ENCODE measurements at regions not wholly inside any gene's neighbourhood (a gene's known extent, or its start where the extent isn't known, plus 50 kb on each side); places are given as distances from the start of the nearest gene placed in this dataset.

DNA sequence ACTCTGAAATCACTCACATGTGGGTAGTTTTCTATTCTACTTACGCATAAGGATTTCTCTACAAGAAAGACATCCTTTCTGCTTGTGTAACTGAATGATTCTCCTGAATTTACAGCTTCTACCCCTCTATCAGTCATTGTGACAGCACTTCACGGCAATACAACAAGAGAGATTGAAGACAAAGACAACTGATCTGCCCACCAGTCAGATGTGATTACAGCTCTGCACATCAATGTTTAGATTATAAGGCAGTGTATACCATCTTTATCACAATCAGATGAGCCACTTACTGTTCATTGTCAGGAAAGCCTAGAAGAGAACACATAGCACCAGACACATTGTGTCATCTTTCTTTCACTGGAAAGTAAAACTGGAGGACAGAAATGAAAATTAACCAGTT is 324.4 kb downstream of the CENPC start:
- DNase-seq: no peak

DNA sequence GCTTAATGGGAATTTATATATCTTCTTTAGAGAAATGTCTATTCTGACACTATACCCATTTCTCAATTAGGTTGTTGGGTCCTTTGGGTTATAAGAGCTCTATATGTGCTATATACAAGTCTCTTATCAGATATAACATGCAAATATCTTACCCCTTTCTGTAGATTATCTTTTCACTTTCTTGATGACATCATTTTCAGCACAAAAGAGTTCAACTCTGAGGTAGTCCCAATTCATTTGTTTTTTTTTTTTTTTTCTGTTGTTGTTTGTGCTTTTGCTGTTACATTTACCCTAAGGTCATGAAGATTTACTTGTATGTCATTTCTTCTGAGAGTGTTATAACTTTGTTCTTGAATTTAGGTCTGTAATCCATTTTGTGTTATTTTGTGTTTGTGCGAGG is 326.4 kb downstream of the CENPC start:
- DNase-seq: no peak

DNA sequence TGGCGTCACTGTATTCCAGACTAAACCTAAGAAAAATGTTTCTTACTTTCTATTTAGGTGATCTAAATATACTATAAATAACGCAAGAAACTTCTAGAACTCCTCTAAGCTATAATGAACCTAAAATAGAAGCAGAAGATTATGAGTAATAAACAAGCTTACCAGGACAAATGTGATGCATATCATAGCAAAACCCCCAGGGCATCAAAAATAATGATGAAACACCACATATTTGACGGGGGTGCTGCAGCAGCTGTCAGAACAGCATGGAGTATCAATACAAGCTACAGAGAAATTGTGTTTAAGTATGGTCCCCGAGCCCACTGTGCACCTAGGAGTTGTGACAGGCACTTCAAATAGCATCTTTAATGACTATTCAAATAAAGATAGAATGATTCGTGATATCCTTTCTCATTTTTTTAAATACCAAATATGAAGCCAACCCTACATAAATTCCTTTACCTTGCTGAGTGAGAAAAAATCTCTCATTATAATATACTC is 337.3 kb downstream of the CENPC start:
- DNase-seq: no peak

DNA sequence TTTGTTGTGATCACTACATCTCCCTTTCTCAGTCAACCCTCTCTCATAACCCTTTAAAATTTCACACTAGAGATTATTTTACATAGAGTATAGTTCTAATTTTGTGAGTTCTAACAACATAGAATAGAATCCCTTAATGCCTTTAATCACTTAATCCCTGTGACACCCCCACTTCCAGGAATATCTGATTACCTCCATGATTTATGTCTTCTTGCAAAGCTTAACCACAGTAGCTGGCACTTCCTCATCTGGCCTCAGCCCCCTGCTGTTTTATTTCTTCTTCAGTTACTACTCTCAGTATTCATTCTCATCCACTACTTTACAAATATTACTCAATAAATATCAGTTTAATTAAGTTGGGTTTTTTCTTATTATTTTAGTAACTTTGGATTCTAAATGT is 340.9 kb downstream of the CENPC start:
- no peak for DNase-seq

DNA sequence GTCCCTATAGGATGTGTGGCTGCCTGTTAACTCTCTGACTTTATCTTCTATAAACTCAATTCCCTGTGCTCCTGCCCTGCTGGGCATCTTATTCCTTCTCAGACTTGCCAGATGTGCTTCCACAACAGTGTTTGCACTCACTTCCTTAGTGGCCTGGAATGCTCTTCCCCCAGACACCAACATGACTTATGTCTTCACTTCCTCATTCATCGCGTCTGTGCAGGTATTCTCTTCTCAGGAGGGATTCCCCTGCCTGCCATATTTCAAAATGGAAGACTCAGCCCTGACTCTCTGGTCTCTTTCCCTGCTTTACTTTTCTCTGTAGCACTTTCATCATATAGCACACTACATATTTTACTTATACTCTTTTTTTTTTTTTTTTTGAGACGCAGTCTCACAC is 344.0 kb downstream of the CENPC start:
- DNase-seq: no peak

DNA sequence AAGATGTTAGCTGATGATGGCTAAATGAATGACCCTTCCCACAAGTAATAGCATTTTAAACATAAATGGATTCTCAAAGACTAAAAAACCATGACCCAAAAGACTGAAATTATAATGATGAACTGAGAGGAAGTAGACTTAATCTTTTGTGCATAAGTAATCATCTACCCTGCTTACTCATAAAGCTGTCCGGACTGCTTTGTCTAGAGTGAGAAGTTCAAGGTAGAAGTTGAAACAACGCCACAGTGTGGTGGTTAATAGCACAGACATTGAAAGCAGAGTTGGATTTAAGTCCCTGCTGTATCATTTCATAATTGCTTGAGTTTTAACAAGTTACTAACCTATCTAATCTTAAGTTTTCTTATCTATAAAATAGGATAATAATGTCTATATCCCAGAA is 346.6 kb downstream of the CENPC start:
- no peak for DNase-seq

DNA sequence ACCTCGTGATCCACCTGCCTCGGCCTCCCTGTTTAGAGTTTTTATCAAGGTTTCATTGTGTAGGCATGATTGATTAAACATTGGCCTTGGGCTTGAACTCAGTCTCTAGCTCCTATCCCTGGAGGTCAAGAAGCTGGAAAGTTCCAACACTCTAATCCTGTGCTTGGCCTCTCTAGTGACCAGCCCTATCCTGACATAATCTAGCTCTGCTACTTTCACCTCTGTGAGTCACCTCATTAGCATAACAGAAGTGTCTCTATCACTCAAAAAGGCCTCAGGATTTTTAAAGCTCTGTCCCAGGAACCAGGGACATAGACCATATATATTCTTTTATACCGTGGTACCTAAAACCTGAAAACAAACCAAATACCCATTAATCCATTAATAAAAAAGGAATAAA is 377.5 kb downstream of the CENPC start:
- no peak for DNase-seq

DNA sequence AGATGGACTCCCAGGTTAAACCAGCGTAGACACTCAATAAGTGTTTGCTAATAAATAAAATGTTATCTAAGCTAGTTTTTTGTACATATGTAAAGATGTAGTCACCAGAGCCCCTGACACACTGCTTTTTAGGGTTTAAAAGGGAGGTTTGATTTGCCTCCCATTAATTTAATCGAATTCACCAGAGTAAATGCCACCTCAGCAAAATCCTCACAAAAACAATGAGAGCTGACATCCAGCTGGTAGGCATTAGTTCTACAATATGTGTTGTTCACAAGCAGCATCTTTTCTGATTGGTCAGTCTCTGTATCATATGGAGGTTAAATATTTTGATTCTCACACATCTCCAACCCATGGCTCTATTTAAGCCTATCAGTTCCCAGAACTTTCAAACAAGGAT is 382.6 kb downstream of the CENPC start:
- DNase-seq: no peak

DNA sequence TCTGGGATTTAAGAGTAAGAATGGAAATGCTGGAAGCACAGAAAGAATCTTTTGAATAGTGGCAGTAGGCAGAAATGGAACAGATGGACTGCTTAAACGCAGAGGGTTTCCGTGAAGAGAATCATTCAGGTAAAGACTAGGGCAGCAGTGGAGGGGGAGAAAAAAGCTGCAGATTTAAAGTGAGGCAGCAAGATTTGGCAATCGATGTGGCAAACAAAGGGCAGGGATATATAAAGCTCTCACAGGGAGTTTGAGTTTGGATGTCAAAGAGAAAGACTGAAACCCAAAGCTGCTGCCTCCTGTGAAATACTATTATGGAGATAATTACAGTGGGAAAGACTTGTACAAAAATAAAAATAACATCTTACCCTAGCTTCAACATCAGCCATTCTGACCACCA is 384.0 kb downstream of the CENPC start:
- no peak for DNase-seq

DNA sequence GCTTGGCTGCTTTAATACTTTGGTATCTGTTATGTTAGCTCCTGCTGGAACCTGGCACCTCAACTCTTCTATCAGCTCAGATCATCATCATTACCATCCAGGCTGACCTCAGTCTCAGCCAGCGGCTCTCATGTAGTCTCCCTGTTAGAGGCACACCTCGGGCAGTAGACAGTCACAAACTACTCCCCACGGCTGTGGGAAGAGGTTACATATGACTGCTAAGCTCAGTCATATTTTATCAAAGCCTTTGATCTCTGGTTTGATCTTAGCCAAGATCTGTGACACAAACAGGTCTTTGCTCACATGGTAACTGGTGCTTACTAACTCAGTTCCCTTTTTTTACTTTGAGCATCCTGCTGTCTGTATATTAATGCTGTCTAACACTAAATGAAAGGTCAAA is 384.9 kb downstream of the CENPC start:
- DNase-seq: no peak

DNA sequence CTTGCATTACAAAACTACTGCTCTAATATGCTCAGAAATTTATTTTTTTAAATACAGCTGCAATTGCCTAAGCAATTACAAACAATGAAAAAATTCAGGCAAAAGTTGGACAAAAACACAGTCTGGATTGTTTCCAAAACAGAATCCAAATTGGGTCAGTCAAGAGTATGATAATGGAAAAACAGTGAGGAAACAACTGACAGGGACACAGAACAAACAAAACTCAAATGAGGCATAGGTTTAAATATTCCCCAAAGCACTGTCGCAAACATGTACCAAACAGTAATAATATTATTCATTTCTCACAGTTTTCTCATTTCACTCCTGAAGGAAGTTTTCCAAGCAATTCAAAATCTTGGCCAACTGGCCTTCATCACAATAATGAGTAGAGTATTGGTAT is 386.6 kb downstream of the CENPC start:
- DNase-seq: no peak

DNA sequence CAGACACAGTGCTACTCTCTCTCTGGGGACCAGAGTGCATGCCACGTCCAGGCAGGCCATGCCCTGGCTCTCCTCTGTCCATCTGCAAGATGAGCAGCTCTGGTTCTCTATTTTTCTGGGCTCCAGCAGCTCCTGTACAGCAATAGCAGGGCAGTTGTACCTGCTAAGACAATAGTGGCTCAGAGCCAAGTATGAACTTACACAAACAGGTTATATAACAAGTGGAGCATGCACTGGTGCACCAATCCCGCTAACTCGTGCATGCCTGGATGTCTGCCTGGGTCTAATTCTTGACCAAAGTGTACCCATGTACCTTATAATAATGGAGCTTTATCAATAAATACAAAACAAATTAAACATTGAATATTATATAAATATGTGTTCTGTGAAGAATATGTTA is 392.3 kb downstream of the CENPC start:
- DNase-seq: no peak

DNA sequence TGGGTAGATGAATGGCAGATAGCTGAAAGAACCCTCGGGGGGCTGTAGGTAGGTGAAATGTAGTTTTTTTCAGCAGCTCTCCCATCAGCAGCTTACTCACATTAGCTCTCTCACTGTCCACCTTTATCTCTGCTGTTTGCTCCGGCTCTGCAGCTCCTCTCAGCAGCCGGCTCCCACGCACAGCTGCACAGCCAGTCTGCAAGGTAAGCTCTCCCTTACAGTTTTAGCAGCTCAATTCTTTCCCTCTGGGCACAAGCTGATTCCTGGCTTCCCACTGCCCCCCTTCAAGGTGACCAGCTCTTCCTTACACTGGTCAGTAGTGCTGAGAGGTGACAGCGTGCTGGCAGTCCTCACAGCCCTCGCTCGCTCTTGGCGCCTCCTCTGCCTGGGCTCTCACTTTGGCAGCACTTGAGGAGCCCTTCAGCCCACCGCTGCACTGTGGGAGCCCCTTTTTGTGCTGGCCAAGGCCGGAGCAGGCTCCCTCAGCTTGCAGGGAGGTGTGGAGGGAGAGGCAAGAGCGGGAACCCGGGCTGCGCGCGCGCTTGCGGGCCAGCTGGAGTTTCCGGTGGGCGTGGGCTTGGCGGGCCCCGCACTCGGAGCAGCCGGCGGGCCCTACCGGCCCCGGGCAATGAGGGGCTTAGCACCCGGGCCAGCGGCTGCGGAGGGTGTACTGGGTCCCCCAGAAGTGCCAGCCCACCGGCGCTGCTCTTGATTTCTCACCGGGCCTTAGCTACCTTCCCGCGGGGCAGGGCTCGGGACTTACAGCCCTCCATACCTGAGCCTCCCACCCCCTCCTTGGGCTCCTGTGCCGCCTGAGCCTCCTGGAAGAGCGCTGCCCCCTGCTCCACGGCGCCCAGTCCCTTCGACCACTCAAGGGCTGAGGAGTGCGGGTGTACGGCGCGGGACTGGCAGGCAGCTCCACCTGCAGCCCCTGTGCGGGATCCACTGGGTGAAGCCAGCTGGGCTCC is 393.6 kb downstream of the CENPC start:
- no peak for DNase-seq

DNA sequence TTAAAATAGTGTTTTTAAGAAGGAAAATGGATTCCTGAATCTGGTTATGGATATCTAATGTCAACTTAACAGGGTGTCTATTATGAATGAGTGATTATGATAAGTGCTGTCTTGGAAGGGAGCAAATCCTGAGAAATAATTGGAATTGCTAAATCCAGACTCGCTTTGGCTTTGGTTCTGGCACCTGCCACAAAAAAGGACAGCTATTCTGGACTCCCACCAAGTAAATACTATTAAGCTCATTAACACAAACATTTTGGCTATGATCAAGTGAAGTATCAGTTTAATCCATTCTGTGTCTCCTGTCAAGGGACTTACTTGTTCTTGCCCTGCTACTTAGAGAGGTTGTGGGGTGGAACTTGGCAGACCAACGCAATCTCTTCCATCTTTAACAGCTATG is 403.7 kb downstream of the CENPC start:
- DNase-seq: no peak

DNA sequence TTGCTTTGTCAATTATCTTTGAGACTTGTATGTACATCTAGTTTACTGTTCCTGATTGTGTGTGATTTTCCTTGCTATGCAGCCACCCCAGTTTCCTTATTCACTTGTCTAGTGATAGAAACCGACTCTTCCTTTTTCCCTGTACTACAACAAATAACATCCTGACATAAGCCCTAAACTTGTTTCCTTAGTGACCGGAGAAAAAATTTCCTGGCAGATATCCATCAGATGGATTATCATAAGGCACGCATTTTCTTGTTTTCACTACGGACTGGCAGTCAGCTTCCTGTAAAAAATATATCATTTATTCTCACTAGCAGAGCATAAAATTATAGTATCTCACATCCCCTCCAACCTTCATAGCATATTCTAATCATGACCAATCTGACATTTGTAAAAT is 410.7 kb downstream of the CENPC start:
- DNase-seq: no peak

DNA sequence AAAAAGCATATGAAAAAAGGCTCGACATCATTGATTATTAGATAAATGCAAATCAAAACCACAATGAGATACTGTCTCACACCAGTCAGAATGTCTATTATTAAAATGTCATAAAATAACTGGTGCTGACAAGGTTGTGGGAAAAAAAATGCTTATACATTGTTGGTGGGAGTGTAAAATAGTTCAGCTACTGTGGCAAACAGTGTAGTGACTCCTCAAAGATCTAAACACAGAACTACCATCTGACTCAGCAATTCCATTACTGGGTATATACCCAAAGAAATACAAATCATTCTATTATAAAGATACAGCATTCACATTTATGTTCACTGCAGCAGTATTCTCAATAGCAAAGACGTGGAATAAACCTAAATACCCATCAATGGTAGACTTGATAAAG is 412.1 kb downstream of the CENPC start:
- DNase-seq: no peak

DNA sequence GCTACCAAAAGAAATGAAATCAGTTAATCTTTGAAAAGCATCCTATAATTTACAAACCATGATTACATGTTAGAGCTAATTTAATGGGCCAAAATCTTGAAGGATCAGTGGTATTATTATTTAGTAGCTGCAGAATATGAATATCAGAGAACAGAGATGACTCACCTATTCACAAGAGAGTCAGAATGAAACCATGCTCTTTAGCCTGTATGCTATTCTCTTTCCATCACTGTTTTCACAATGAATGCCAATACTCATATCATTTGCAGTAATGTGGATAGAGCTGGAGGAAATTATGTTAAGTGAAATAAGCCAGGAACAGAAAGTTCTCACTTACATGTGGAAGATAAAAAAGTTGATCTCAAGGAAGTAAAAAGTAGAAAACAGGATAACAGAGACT is 414.1 kb downstream of the CENPC start:
- no peak for DNase-seq

DNA sequence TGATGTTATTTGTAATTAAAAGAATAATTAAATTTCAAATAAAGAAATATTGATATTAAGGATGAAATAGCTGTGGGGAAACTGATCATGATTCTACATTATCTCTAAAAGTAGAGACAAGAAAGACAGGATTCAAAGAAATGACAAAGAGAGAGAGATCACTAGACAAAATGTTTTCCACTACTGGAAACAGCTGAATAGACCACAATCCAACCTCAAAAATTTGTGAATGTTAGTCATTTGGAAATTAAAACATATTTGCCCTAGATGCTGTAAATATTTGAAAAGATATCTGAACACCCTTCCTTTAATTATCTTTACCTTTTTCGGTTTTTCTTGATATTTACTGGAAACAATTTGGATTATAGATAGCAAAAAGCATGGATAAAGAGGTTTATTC is 414.9 kb downstream of the CENPC start:
- DNase-seq: no peak

DNA sequence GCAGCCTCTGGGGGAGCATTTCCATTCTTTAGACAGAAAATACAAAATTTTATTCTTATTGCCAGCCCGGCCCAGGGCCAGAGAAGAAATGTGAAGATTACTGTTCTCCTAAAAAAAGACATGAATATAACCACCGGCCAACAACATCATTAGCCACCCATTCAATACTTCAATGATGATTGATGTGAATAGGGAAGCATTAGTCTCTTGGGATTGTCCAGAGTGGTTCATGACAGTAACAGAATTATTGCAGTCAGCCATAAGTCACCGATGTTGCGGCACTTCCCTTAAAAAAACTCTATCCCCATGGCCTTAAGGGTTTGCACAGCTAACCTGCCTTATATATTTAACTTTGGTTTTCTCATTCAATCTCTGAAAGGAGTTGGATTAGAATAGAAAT is 418.7 kb downstream of the CENPC start:
- DNase-seq: no peak

DNA sequence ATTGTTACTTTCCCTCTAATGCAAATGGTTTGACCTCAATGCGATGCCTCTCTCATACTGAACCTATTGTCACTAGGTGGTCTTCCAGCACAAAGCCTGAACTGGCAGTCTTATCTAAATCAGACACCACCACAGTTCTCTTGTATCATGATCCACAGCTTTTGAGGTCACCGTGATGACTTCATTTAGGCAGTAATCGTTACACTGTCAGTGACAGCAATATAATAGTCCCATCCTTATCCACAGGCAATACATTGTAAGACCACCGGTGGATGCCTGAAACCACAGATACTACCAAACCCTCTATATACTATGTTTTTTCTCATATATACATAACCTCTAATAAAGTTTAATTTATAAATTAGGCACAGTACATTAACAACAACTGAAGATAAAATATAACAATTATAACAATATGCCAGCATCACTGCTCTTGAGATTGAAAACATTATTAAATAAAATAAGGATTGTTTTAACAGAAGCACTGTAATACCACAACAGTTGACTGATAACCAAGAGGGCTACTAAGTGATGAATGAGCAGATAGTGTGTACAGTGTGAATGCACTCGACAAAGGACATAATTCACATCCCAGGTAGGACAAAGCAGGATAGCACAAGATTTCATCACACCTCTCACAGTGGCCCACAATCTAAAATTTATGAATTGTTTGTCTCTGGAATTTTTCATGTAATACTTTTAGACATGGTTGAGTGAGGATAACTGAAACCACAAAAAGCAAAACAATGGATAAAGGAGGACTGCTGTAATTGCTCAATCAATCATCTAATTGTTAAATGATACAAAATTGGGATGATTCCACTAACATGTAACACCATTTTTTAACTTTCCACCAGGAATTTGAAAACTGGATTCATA is 419.4 kb downstream of the CENPC start:
- DNase-seq: no peak

DNA sequence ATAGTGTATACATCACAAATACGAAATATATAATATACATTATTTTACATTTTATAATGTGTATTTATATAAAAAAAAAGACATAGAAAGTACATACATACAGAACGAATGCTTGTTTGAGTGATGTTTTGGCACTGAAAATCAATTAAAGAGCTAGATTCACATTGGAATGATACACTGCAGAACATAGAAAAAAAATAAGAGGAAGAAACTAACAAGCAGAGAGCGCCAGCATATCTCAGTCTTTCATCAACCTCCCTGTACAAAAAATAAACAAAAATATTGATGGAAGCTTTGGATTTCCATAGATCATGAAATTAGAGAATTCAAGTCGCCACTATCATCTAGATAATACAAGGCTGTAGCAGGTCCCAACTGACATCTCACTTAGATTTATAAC is 420.6 kb downstream of the CENPC start:
- no peak for DNase-seq

DNA sequence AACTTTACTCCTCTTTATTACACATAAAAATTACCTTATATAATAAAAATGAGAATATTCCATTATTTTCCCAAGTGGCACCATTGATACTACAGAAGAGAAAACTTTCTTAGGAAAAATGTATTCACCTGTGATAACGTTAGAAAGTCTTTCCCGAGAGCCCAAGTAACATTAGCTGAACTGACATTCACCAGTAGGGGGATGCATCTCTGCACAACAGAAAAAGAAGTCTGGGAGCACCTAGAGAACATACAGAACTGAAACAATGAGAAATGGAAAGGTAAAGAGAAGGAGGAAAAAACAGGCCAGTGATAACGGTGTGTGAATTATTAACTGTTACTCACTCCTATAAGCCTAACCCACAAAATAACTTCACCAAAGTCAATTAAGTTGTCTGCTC is 423.3 kb downstream of the CENPC start:
- no peak for DNase-seq

DNA sequence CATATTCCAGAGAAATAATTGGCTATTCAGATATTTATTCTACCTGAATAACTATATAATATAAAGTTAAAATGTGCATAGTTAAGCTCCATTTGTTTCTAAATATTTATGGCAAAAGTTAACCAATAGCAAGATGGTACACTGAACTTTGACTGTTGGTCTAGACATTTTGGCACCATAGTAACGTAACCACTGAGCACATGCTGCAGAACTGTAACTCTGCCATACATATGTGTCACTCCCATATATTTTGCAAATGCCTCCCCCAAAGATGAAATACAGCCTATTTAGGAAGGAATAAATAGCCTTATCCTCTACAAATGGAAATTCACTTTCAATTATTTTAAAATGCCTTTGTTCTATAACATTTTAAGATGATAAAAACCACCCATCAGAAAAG is 424.9 kb downstream of the CENPC start:
- no peak for DNase-seq

DNA sequence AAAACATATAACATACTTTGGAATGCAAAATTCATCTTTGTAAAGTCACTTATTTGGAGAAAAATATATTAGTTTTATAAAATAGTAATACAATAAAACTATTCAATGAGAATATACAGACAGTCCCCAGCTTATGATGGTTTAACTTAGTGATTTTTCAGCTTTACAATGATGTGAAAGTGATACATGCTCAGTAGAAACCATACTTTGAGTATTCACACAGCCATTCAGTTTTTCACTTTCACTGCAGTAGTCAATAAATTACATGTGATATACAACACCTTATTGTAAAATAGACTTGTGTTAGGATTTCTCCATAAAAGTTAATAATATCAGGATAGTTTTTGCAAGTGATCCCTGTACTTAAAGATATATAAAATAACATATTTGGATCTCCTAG is 436.0 kb downstream of the CENPC start:
- DNase-seq: no peak

Measured in stimulated activated CD4-positive, alpha-beta T cell treated with anti-CD3 and anti-CD28 coated beads, Interleukin-2, amount 100 ng/mL, for 48 hours (primary cell).